Endothelial cell of umbilical vein (primary cell): ENCODE measurements at regions not wholly inside any gene's neighbourhood (a gene's known extent, or its start where the extent isn't known, plus 50 kb on each side); places are given as distances from the start of the nearest gene placed in this dataset.

Source experiments
- EZH2 ChIP-seq: IDR thresholded peaks from 2 replicates; pipeline ENCODE4 v1.6.1; 2012; ENCODE audit warnings: borderline replicate concordance, low read depth, mild to moderate bottlenecking, moderate library complexity, low read length, inconsistent platforms; ENCODE audit not compliant: severe bottlenecking
- MYC ChIP-seq: IDR thresholded peaks from one replicate; pipeline ENCODE4 v1.6.1; 2011; ENCODE audit warnings: mild to moderate bottlenecking, low read depth, low read length
- POLR2AphosphoS5 ChIP-seq: IDR thresholded peaks from 2 replicates; pipeline ENCODE4 v1.6.1; 2012; ENCODE audit warnings: low read depth, mild to moderate bottlenecking, control low read depth, low read length, moderate library complexity; ENCODE audit not compliant: insufficient read depth
- TF ChIP-seq, protein P1 (sequence below), 2 donors: IDR thresholded peaks; 1 replicate in 1 of 2; 2 replicates in 1 of 2; pipeline ENCODE4 v1.5.1; 2011; ENCODE audit warnings: low read length in 2 of 2, mild to moderate bottlenecking in 2 of 2, moderate library complexity in 2 of 2, control low read depth in 1 of 2, inconsistent platforms in 1 of 2, low read depth in 1 of 2; ENCODE audit not compliant: insufficient read depth in 1 of 2; ENCODE audit errors: extremely low read depth in 1 of 2

GRCh38 chr2:121877366-121877765, 121.9 kb downstream of the TSN start:
- TF ChIP-seq, protein P1, sequence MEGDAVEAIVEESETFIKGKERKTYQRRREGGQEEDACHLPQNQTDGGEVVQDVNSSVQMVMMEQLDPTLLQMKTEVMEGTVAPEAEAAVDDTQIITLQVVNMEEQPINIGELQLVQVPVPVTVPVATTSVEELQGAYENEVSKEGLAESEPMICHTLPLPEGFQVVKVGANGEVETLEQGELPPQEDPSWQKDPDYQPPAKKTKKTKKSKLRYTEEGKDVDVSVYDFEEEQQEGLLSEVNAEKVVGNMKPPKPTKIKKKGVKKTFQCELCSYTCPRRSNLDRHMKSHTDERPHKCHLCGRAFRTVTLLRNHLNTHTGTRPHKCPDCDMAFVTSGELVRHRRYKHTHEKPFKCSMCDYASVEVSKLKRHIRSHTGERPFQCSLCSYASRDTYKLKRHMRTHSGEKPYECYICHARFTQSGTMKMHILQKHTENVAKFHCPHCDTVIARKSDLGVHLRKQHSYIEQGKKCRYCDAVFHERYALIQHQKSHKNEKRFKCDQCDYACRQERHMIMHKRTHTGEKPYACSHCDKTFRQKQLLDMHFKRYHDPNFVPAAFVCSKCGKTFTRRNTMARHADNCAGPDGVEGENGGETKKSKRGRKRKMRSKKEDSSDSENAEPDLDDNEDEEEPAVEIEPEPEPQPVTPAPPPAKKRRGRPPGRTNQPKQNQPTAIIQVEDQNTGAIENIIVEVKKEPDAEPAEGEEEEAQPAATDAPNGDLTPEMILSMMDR (IDR thresholded peaks at IDR 0.05; ENCODE audit: extremely low read depth in 1 of 2, insufficient read depth in 1 of 2, low read depth in 1 of 2, low read length in 2 of 2) = no peak
- TF ChIP-seq MYC (no peak), POLR2AphosphoS5 (no peak), EZH2 (no peak)
